ENCODE measurements at regions not wholly inside any gene's neighbourhood (a gene's known extent, or its start where the extent isn't known, plus 50 kb on each side); places are given as distances from the start of the nearest gene placed in this dataset.

DNA sequence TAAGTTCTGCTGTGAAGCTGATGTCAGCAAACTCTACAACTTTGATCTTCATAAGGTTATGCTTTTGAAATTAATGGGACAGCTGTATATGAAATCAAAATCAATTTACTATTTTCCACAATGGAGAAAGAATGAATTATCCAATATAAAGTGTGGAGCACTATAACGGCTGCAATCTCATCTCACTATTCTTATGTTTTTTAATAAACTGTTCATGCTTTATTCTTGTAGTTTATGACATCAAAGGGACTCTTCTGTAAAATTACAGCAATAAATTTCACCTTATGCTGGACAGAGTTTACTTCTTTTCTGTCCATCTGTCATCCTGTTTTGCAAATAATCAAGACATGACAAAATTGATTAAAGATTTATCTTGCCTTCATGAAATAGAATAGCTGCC is 192.5 kb downstream of the TECRL start:
- no peak overlapping the region for H2AFZ ChIP-seq (ENCODE audit: control insufficient read depth, low read length)
- dilution Hi-C loops (cut with MboI; ENCODE audit: extremely low pct_ligation_motif_present, low sequenced_read_pairs): no loop called here
- DNase-seq (ENCODE audit: low read depth, low spot score) (no peak), FAIRE-seq (no peak)
- no peaks in the 10 kb centered on the region for H3K27me3 ChIP-seq (ENCODE audit: control insufficient read depth, extremely low read depth, insufficient read depth, low read length)
- no peaks in the 10 kb centered on the region for H3K79me2 ChIP-seq (ENCODE audit: control insufficient read depth, insufficient read depth, low read length)
- no peaks in the 10 kb centered on the region for H3K9me3 ChIP-seq (ENCODE audit: control insufficient read depth, low read depth, low read length)
- H3K4me2 ChIP-seq (ENCODE audit: control insufficient read depth, extremely low read depth, insufficient read depth, low read depth, low read length): no peak overlapping the region
- no peaks in the 10 kb centered on the region for H3K9me1 ChIP-seq (ENCODE audit: control insufficient read depth, extremely low read depth, insufficient read depth, low read length)
- H3K27ac ChIP-seq (ENCODE audit: control insufficient read depth, insufficient read depth, low read length): no peak overlapping the region
- no peaks in the 10 kb centered on the region for H4K20me1 ChIP-seq (ENCODE audit: control insufficient read depth, extremely low read depth, insufficient read depth, low read length)
- TF ChIP-seq EZH2 (IDR thresholded peaks at IDR 0.05; ENCODE audit: low read length): no peak
- TF ChIP-seq, protein P1, sequence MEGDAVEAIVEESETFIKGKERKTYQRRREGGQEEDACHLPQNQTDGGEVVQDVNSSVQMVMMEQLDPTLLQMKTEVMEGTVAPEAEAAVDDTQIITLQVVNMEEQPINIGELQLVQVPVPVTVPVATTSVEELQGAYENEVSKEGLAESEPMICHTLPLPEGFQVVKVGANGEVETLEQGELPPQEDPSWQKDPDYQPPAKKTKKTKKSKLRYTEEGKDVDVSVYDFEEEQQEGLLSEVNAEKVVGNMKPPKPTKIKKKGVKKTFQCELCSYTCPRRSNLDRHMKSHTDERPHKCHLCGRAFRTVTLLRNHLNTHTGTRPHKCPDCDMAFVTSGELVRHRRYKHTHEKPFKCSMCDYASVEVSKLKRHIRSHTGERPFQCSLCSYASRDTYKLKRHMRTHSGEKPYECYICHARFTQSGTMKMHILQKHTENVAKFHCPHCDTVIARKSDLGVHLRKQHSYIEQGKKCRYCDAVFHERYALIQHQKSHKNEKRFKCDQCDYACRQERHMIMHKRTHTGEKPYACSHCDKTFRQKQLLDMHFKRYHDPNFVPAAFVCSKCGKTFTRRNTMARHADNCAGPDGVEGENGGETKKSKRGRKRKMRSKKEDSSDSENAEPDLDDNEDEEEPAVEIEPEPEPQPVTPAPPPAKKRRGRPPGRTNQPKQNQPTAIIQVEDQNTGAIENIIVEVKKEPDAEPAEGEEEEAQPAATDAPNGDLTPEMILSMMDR (optimal IDR thresholded peaks at IDR 0.05 in 1 of 3, IDR thresholded peaks at IDR 0.05 in 1 of 3, conservative IDR thresholded peaks at IDR 0.05 in 1 of 3; ENCODE audit: extremely low read depth in 1 of 3, insufficient read depth in 2 of 3, low read length in 3 of 3): no peak
- H3K4me3 ChIP-seq (ENCODE audit: control insufficient read depth in 2 of 3, extremely low read depth in 1 of 3, insufficient read depth in 2 of 3, low read depth in 1 of 3, low read length in 3 of 3): no peak overlapping the region
- no peaks in the 10 kb centered on the region for H3K36me3 ChIP-seq (ENCODE audit: control insufficient read depth in 2 of 2, extremely low read depth in 1 of 2, insufficient read depth in 2 of 2, low read length in 2 of 2)
- H3K9ac ChIP-seq (ENCODE audit: control insufficient read depth, extremely low read depth, insufficient read depth, low read length): no peak overlapping the region
- no peaks in the 10 kb centered on the region for H3K4me1 ChIP-seq (ENCODE audit: control insufficient read depth, extremely low read depth, insufficient read depth, low read length)

DNA sequence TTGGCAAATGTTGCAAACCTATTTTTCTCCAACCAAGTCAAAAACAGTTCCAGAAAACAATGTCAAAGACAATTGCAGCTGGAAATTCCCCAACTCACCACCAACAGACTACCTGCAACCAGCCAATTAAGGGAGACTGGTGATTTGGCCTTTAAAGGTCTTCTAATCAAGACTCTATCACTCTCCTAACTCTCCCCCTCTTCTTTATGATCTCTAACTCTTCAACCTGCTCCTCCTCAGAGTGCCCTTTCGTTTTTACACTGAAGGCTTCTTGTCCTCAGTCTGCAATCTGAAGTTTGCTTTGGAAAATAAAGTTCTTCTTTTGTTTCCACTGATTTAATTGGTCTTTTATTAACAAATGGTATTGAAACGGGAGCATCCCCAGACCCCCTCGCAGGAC is 203.9 kb downstream of the TECRL start:
- FAIRE-seq: no peak
- no peak for DNase-seq (ENCODE audit: low read depth, low spot score)
- Histone ChIP-seq H3K9me3 (ENCODE audit: control insufficient read depth, low read depth, low read length) (no peaks in the 10 kb centered on the region), H3K27me3 (ENCODE audit: control insufficient read depth, extremely low read depth, insufficient read depth, low read length) (no peaks in the 10 kb centered on the region), H3K27ac (ENCODE audit: control insufficient read depth, insufficient read depth, low read length) (no peak overlapping the region), H3K79me2 (ENCODE audit: control insufficient read depth, insufficient read depth, low read length) (no peaks in the 10 kb centered on the region), H3K36me3 (ENCODE audit: control insufficient read depth in 2 of 2, extremely low read depth in 1 of 2, insufficient read depth in 2 of 2, low read length in 2 of 2) (no peaks in the 10 kb centered on the region), H3K4me2 (ENCODE audit: control insufficient read depth, extremely low read depth, insufficient read depth, low read depth, low read length) (no peak overlapping the region), H3K4me1 (ENCODE audit: control insufficient read depth, extremely low read depth, insufficient read depth, low read length) (no peaks in the 10 kb centered on the region), H3K9me1 (ENCODE audit: control insufficient read depth, extremely low read depth, insufficient read depth, low read length) (no peaks in the 10 kb centered on the region), H3K9ac (ENCODE audit: control insufficient read depth, extremely low read depth, insufficient read depth, low read length) (no peak overlapping the region), H2AFZ (ENCODE audit: control insufficient read depth, low read length) (no peak overlapping the region), H4K20me1 (ENCODE audit: control insufficient read depth, extremely low read depth, insufficient read depth, low read length) (no peaks in the 10 kb centered on the region), H3K4me3 (ENCODE audit: control insufficient read depth in 2 of 3, extremely low read depth in 1 of 3, insufficient read depth in 2 of 3, low read depth in 1 of 3, low read length in 3 of 3) (no peak overlapping the region)
- TF ChIP-seq, protein P1 (optimal IDR thresholded peaks at IDR 0.05 in 1 of 3, IDR thresholded peaks at IDR 0.05 in 1 of 3, conservative IDR thresholded peaks at IDR 0.05 in 1 of 3; ENCODE audit: extremely low read depth in 1 of 3, insufficient read depth in 2 of 3, low read length in 3 of 3): no peak
- TF ChIP-seq EZH2 (IDR thresholded peaks at IDR 0.05; ENCODE audit: low read length): no peak
- dilution Hi-C loops (cut with MboI; ENCODE audit: extremely low pct_ligation_motif_present, low sequenced_read_pairs): no loop called here

Measured in keratinocyte (primary cell).